Non-pigmented ciliary epithelial cell (primary cell): ENCODE measurements at regions not wholly inside any gene's neighbourhood (a gene's known extent, or its start where the extent isn't known, plus 50 kb on each side); places are given as distances from the start of the nearest gene placed in this dataset.

Source experiments
- DNase-seq: peaks from one replicate; pipeline ENCODE4 v3.0.0-alpha.2; 2010; ENCODE audit warnings: low read depth

DNA sequence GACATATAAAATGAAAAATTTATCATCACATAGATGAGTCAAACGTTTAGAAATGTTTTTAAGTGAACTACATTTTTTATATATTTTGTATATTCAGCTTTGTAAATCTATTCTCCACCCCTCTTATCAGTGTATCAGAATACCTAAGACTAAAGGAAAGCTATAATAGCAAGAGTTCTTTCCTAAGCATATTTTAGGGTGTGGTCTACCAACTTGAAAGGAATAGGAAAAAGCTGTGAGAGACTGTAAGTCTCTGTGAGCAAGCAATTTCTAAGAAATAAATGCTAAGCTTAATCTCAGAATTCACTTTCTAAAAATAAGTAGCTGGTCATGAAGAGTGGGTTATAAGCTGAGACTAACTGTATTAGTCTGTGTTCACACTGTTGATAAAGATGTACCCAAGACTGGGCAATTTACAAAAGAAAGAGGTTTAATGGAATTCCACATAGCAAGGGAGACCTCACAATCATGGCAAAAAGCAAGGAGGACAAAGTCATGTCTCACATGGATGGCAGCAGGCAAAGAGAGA, 175.4 kb upstream of the PREP start:
- no peak for DNase-seq

DNA sequence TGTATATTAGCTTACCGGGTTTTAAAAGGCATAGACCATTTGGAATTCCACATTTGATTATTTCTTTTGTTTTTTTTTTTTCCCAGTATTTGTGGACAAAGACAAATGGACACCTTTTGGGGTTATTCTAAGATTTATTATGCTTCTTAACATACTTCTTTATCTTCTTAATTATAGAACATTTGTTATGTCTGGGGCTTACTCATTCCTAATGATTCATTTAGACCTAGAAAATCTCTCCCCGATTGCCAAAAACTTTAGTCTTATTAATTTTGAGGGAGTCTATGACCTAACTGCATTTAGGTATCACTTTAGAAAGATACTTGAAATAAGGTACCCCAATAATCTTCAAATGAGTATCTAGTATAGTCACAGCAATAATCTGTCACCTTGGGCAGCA, 170.7 kb upstream of the PREP start:
- no peak for DNase-seq

DNA sequence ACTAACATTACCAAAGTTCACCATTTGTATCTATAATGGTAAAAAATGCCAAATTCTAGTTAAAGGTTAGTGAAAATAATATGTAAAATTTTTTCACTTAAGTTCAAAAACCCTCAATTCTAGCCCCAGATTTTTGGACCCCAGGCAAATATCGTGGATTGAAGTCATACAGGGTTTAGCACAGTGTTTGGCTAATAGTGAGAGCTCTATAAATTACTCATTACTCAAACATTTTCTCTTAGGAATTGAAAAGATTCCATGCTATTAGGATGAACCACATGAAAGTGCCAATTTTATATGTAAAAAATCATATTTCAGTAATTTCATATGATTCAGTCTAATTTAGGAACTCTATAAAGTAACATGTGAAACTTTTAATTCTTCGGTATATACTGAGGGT, 170.3 kb upstream of the PREP start:
- DNase-seq, result no peak

DNA sequence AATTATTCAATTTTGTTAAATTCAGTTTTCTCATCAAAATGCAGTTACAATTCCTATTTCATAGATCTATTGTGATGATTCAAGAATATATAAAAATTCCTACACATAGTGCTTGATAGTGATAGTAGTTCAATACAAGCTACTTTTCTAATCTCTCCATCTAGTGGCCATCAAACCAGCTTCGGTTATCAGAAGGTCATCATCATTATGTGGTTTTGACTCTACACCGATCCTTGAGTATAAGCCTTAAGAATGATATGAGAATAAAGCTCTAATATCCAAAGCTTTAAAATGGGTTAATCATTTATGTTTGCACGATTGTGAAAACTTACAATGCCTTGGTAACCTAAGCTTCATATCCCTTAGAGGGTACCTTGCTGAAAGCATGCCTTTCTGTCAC, 167.5 kb upstream of the PREP start:
- no peak for DNase-seq

DNA sequence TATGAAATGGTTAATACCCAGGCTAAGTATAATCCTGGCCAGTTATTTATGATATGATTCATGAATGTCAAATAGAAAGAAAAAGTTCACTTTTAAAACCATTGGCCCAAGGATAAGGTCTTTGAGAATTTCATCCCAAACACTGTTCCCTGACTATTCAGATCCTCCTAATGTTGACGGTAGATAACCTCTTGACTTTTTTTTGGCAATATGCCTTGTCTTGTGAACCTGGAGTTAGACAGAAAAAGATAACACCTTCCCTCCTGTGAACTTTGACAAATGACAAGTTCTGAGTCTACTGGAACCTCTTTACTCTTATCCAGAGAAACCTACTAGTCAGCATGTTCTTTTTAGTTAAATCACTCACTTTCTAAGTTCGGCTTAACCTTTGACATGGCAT, 166.8 kb upstream of the PREP start:
- DNase-seq, result no peak

DNA sequence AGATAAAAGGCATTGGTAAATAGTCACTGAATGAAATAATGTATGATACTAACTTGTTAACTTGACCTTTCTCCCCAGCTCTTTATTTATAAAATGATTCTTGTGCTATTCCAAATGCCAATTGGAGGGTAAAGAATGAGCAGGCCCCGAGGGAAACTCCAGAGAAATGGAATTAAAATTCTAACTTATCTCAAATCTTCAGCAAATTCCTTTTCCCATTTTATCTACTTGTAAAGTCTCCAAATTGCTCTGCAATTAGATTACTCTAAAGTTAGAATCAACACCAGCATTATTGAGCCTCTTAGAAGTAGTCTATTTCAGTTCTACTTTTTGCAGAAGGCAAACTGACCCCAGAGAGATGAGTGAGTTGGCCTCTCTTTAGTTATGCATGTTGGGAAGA, 165.9 kb upstream of the PREP start:
- no peak for DNase-seq

DNA sequence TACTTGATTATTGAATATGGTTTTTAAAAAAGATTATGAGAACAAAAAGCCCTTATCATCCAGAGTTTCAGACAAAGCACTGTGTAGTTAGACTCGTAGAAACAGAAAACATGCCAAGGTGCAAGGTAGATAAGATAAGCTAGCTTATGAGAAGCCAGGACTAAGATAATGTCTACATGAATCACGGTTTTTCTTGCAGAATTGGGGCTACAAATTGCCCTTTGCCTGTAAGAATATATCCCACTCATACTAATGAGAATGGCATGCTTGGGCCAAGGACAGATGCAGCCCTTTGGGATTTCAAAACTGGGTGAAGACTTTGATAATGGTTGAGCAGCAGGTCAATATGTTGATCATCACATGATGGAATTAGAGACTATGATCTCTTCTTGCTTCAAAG, 165.3 kb upstream of the PREP start:
- no peak for DNase-seq

DNA sequence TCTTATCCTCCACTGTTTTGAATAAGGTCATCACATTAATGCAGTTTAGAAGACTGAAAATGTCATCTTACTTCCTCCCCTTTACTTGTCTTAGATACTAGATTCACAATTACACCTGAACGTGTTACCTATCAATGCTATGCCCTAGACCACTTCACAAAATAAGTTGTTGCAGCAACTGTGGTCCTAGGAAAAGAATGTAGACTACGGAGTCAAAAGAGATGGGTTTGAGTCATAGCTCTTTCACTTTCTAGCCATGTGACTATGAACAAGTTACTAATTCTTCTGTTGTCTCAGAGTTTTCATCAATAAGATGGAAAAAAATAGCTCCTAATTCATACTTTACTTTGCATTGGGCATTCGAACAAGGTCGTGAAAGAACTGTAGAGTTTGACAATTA, 164.3 kb upstream of the PREP start:
- DNase-seq, result no peak

DNA sequence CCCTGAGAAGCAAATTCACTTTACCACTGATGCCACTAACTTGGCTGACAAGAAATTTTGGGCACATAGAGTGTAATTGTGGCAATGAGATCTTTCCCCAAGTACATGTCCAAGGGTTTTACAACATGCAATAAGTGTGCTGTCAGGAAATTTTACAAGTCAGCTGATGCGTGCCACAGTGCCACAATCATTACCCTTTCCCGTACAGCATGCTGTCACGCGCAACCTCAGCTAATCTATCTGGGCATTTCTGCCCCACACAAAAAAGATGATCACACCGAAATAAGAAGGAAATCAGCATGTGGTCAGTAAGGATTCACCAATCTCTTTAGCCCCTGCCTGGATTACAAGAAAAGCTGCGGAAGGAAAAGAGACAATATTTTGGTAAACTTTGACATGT, 163.6 kb upstream of the PREP start:
- no peak for DNase-seq

DNA sequence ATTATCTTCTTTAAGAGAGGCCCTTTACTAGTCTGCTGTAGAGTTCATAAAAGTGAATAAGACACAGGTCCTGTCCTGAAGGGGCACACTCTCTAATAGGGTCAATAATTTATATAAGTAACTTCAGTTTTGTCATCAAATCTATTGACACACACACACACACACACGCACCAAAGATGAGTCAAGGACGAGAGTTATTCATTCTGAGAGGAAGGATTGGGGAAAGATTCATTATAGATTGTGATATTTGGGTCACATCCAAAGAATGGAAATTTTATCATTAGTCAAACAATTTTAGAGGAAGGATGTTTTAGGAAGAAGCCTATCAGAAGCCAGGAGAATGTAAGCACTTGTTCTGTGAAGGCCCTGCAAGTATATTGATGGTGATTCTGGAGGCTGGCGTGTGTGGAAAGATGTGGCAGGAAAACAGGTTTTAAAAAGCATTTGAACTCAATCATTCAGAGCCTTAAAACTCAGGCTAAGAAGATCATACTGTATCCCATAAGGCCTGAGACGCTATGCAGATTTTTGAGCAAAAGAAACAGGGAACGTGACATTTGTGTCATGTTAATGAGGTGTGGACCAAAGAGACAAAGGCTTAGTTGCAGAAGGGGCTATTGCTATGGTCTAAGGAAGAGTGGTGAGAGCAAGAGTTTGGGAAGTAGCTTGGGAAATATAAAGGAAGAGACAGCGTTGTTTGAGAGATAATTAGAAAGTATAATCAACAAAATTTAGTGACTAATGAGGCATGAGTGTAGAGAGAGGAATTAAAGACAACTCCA, 161.4 kb upstream of the PREP start:
- no peak for DNase-seq

DNA sequence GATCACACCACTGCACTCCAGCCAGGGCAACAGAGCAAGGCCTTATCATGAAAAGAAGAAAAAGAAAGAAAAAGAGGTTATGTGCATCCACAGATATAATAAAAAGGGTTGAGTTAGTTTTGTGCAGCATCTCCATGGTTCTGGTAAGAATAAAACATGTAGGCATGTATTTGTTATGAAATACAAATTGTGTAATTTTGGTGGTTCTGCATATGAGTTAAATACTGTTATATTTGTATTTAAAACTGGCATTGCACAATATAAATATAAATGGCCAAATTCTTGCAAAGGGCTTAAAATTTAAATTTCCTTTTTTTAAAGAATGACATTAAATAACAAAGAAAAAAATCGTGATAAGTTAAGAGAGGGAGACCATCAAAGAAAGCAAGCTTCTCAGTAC, 159.1 kb upstream of the PREP start:
- no peak for DNase-seq

DNA sequence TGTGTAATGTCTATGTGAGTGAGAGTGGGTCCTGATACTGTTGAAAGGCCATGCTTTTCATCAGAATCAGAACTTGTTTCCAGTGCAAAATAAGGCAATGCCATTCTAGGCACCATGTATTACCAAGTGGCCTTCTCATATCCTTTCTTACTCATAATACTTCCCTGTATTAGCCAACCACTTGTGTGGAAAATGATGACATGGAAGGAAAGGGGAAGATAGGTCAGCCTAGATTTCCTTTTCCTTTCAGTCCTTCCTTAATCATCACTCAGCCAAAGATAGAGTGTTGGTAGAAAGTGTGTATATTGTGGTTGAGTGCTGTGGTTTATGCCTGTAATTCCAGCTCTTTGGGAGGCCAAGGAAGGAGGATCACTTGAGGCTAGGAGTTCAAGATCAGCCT, 158.6 kb upstream of the PREP start:
- no peak for DNase-seq

DNA sequence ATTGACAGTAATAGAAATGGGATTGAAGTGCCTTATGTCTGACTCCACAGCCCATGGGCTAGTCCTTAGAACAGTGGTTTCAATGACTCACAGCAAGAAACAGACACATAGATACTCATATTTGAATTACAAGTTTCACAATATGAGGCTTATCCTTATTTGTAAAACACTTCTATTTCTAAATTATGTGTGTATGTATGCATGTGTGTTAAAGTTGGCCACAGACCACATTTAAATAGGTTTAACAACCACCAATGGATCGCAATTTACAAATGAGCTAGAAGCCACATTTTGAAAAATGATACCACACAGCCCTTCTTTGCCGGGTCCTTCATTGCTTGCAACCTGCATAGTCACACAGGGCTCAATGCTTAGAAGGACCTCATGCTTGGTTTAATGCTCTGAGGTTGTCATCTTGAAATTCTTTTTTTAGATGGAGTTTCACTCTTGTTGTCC, 157.8 kb upstream of the PREP start:
- DNase-seq, result peak; percentile 30

DNA sequence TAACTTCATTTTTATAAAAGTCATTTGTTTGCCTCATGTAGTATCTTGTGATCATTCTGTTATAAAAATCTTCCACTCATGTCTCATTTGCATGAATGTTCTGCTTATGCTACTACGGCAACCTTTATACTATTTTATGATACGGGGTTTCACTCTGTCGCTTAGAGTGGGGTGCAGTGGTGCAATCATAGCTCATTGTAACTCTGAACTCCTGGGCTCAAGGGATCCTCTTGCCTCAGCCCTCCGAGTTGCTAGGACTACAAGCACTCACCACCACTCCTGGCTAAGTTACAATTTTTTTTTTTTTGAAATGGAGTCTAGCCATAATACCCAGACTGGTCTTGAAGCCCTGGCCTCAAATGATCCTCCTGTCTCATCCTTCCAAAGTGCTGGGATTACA, 154.4 kb upstream of the PREP start:
- DNase-seq, result no peak

DNA sequence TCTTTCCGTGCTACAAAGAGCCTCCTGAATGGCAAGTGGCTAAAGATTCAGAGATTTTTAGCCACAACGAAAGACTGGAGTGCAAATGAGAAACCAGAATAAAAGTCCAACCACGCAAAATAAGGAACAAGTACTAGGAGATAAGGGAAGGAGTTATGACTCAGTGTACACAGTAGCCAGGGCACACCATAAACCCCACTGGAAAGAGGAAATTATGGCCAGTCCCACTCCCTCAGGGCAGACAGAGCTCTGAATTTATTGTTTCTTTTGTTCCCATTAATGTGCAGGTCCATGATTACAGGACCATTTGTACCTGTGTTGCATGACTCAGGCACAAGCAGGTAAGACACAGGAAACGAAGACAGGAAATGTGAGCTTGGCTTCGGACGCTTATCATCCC, 150.3 kb upstream of the PREP start:
- DNase-seq, result no peak

DNA sequence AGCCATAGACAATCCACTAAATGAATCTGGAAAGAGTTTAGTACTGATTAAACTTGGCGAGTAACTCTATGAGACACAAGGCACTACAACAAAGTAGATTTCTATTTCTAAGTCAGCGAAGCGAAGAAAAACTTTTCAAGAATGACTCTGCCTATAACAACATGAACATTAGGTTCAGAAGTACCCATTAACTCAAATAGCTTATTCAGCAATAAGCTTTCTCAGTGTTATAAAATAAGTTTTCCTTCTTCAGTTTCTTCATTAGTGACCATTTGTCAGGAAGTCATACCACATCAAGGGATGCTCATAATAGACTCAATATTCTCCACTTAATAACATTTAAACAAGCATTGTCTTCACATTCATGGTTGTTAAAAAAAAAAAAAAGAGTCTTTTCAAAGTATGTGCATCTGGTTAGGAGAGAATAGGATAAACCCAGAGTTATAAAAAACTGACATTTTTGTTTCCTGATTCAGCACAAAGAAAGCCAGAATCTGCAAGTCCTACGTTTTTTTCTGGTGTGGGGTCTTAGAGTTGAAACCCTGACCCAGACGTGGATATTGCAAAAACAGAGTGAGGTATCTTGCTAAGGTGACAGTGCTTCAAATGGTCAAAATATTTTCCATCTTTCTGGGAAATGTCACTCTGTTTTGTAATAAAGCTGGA, 148.2 kb upstream of the PREP start:
- DNase-seq, result no peak

DNA sequence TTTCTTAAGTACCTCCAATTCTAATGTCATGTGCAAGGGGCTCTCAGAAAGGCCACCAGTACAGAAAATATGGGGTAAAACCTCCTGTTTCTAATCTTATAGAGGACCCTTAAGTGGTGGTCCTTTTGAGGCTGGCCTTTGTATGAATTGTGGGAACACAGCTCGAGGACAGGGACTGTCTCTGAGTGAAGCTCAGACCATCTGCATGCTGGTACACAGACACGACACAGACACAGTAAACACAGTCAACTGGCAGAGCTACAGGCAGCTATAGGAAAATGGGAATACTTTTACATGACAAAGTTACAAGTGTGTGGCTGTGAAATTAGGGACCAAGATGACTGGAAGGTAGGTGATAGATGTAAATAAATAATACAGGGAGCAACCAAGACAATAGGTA, 143.9 kb upstream of the PREP start:
- no peak for DNase-seq

DNA sequence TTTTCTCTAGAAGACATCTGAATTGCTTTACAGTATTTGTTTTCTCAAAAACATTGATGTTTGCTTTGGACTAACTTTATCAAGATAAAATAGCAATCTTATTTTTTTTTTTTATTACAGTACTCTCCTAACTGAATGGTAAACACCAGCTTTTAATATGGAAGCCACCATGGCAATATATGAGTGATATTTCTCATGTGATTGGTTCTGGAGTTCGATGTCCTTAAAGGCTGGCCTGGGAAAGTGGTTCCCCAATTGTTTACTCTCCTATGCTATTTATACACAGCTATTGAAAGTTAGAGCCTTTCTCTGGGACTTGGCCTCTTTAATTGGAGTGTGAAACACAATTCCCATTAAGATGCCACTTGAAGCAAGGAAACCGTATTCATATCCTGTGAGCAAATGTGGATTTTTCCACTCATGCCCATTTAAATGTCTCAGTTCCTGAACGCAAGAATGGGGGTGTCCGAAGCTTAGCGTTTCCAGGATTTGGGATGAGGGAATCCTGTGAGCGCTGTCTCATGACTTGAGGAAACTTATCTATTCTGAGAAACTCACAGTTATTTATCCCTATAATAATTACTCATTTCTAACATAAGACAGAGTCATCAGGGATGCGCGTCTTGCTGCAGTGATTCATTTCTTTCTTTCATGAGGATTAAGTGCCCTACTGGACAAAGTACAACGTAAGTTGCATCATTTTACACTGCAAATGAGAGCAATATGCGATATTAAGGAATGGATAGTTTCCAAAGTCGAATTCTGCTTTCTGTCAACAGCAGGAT, 143.3 kb upstream of the PREP start:
- DNase-seq, result peak; percentile 26

DNA sequence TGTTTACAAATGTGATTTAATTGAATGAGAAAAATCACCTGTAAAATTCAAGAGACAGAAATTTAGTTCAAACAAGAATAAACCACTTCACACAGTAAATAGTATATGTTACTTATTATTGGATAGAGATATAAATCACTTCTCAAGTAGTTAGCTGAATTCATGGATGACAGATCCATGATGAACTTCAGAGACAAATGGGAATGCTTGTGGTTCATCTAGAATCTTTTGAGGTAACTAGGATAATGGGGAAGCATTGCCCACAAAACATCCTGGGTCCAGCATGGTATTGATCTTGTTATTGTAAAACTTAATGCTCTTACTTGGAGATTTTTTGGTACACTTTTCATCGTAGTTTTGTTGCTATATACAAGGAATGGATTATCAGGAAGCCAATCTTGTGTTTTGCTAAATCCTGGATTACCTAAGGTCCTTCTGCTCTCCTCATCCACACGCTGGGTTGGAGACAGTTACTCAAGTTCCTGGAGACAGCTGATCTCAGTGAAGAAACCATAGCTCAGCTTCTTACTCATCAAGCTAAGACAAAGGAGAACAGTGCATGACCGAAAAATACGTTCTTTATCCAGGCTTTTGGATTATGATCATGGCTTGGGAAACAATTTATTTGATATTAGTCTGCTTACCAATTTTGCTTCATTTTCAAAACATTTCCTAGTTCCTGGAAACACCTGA, 142.5 kb upstream of the PREP start:
- DNase-seq, result no peak

DNA sequence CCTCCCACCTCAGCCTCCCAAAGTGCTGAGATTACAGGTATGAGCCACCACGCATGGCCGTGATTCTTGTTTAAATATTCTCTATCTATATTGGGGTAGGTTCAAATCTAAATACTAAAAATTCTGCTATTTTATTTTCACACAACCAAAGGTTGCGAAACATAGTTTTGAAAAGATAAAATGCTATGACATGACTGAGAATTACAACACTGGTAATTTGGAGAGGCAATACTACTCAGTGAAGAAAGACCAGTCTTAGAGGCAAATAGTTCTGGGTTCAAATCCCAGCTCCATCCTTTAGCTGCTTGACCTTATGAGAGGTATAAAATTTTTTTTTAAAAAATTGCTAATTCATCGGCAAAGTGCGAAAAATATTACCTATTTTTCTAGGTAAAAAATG, 137.0 kb upstream of the PREP start:
- no peak for DNase-seq

DNA sequence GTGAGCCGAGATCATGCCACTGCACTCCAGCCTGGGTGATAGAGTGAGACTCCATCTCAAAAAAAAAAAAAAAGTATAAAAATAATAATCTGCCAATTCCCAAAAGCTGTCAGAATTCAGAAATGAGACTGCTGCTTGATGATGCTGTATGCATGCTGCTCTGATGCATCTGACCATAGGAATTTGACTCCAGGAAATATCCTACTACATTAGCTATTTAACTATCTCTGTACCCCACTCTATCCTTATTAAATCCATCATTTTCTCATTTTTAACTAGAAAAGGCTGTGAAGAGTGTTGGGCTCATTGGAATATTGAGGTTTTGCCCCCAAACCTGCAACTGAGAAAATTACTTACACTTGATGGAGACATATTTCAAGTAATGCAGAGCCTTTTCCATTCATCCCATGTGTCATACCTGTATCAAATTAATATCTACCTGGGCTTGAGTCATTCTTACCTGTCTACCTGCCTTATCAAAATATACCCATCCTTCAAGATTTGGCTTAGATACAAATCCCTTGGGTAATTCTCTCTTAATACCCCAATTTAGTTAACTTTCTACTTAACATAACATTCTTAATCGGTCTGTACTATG, 135.2 kb upstream of the PREP start:
- no peak for DNase-seq

DNA sequence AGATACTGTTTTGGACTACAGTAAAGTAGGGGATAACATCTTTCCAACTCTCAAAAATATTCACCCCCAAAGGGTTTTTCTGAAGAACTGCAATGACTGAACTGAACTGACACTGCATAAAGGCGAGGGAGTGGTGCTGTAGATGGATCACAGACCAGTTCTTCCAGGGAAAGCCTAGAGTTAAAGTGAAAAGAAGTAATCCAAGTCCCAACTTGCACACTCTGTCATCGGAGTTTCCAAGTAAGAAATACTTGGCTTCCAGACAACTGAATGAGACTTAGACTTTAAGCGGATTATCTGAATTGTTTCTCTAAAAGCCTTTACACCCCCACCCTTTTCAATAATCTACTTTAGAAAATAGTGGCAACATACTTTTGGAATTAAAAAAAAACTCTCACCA, 134.1 kb upstream of the PREP start:
- DNase-seq, result no peak
